Glutamatergic neuron (in vitro differentiated cells): ENCODE measurements at regions not wholly inside any gene's neighbourhood (a gene's known extent, or its start where the extent isn't known, plus 50 kb on each side); places are given as distances from the start of the nearest gene placed in this dataset.

ENCODE experiments used
- DNase-seq: peaks from one replicate; pipeline ENCODE4 v3.0.0; 2022
- H3K27ac Mint-ChIP-seq: one replicate; pipeline ENCODE4 v1.8.0; 2020; ENCODE audit warnings: mild to moderate bottlenecking, mixed read lengths, inconsistent platforms; ENCODE audit not compliant: unreplicated experiment
- H3K27me3 Mint-ChIP-seq: one replicate; pipeline ENCODE4 v1.8.0; 2020; ENCODE audit warnings: mild to moderate bottlenecking, moderate library complexity, mixed read lengths, inconsistent platforms; ENCODE audit not compliant: unreplicated experiment
- H3K36me3 Mint-ChIP-seq: one replicate; pipeline ENCODE4 v1.8.0; 2020; ENCODE audit warnings: mild to moderate bottlenecking, mixed read lengths, inconsistent platforms; ENCODE audit not compliant: unreplicated experiment
- H3K4me1 Mint-ChIP-seq: one replicate; pipeline ENCODE4 v1.8.0; 2020; ENCODE audit warnings: mild to moderate bottlenecking, low read depth, mixed read lengths, inconsistent platforms; ENCODE audit not compliant: unreplicated experiment
- H3K4me3 Mint-ChIP-seq: one replicate; pipeline ENCODE4 v1.8.0; 2020; ENCODE audit warnings: mild to moderate bottlenecking, mixed read lengths, inconsistent platforms; ENCODE audit not compliant: unreplicated experiment
- H3K9me3 Mint-ChIP-seq: one replicate; pipeline ENCODE4 v1.8.0; 2020; ENCODE audit warnings: mild to moderate bottlenecking, moderate library complexity, mixed read lengths, inconsistent platforms; ENCODE audit not compliant: unreplicated experiment
- CTCF ChIP-seq: fragments of 200-600 bp; sonication (generic); IDR thresholded peaks from one replicate; pipeline ENCODE4 v1.5.0; 2021; ENCODE audit not compliant: partially characterized antibody, unreplicated experiment

- no peak for DNase-seq
- Mint-ChIP-seq H3K4me1 (no peaks in the 10 kb centered on the region), H3K36me3 (no peaks in the 10 kb centered on the region), H3K4me3 (no peak overlapping the region), H3K27ac (no peak overlapping the region), H3K27me3 (peaks cover 6% of the 10 kb centered on the region), H3K9me3 (peaks cover 8% of the 10 kb centered on the region)
- TF ChIP-seq CTCF: no peak
Observed at GRCh38 chr1:4122513-4123160, 222.6 kb upstream of the C1orf174 start.

- H3K4me3 Mint-ChIP-seq: no peak overlapping the region
Observed at GRCh38 chr1:4124631-4125145, 224.6 kb upstream of the C1orf174 start.

GRCh38 chr1:4126251-4126650, 226.2 kb upstream of the C1orf174 start:
- Mint-ChIP-seq H3K27ac (no peak overlapping the region), H3K4me1 (no peaks in the 10 kb centered on the region), H3K9me3 (peaks cover 17% of the 10 kb centered on the region), H3K36me3 (peaks cover 5% of the 10 kb centered on the region), H3K27me3 (peaks cover 5% of the 10 kb centered on the region), H3K4me3 (no peak overlapping the region)
- DNase-seq: no peak
- TF ChIP-seq CTCF: no peak

More at GRCh38 chr1:4124631-4125145, 224.6 kb upstream of the C1orf174 start:
- H3K27me3 Mint-ChIP-seq: peaks cover 4% of the 10 kb centered on the region
- peaks cover 12% of the 10 kb centered on the region for H3K9me3 Mint-ChIP-seq
- no peak for DNase-seq
- no peak overlapping the region for H3K27ac Mint-ChIP-seq
- H3K36me3 Mint-ChIP-seq: peaks cover 5% of the 10 kb centered on the region
- TF ChIP-seq CTCF: no peak
- no peaks in the 10 kb centered on the region for H3K4me1 Mint-ChIP-seq

- TF ChIP-seq CTCF: no peak
- peaks cover 5% of the 10 kb centered on the region for H3K27me3 Mint-ChIP-seq
- H3K4me3 Mint-ChIP-seq: no peak overlapping the region
- H3K4me1 Mint-ChIP-seq: no peaks in the 10 kb centered on the region
- DNase-seq: no peak
- peaks cover 10% of the 10 kb centered on the region for H3K36me3 Mint-ChIP-seq
- no peak overlapping the region for H3K27ac Mint-ChIP-seq
- H3K9me3 Mint-ChIP-seq: peaks cover 17% of the 10 kb centered on the region
Observed at GRCh38 chr1:4126731-4127591, 226.9 kb upstream of the C1orf174 start.
